IMR-90 (cell line): ENCODE measurements at regions not wholly inside any gene's neighbourhood (a gene's known extent, or its start where the extent isn't known, plus 50 kb on each side); places are given as distances from the start of the nearest gene placed in this dataset.
A peak's percentile ranks its signal among the peaks of the same experiment; 100 is the strongest.

Source experiments
- ATAC-seq: fragments of 200-7000 bp; cut with Tn5 transposase; 2 replicates; pipeline ENCODE4 v1.9.1; 2020; ENCODE audit warnings: low read depth, mild to moderate bottlenecking, moderate library complexity
- BruUV-seq: library from RNA; stranded (reverse); fragments of 400-500 nt; replicated peaks from 2 replicates; lab custom pipeline; 2021; lab: Mats Ljungman, UMichigan
- CTCF ChIA-PET: fragments of 300-600 bp; formaldehyde crosslinking; extraction: SDS; loops from one replicate; lab custom pipeline; 2021; ENCODE audit warnings: antibody characterized with exemption; lab: Yijun Ruan, JAX
- POLR2A ChIA-PET: fragments of 300-600 bp; sonication (Branson Sonifier 250); formaldehyde crosslinking; loops from one replicate; lab custom pipeline; 2022; ENCODE audit warnings: antibody characterized with exemption; ENCODE audit not compliant: unreplicated experiment; lab: Charles Lee
- DNase-seq: peaks from one replicate; pipeline ENCODE4 v3.0.0; 2013
- H2AFZ ChIP-seq: replicated peaks from 2 replicates; pipeline ENCODE3; 2013; ENCODE audit warnings: low read length, mild to moderate bottlenecking; ENCODE audit not compliant: poor library complexity
- H2AK5ac ChIP-seq: 2 replicates; pipeline ENCODE4 v1.6.1; 2013; ENCODE audit warnings: low read depth, low read length, inconsistent platforms
- H2AK9ac ChIP-seq: replicated peaks from 2 replicates; pipeline ENCODE3; 2013; ENCODE audit warnings: mild to moderate bottlenecking, low read depth, low read length, moderate library complexity; ENCODE audit not compliant: poor library complexity
- H2BK120ac ChIP-seq: 2 replicates; pipeline ENCODE4 v1.6.1; 2013; ENCODE audit warnings: low read depth, low read length, inconsistent platforms
- H2BK15ac ChIP-seq: 3 replicates; pipeline ENCODE4 v1.6.1; 2013; ENCODE audit warnings: low read depth, low read length, inconsistent platforms
- H2BK20ac ChIP-seq: 2 replicates; pipeline ENCODE4 v1.6.1; 2013; ENCODE audit warnings: low read depth, mild to moderate bottlenecking, inconsistent platforms, low read length, moderate library complexity
- H2BK5ac ChIP-seq: 2 replicates; pipeline ENCODE4 v1.6.1; 2013; ENCODE audit warnings: mild to moderate bottlenecking, low read depth, low read length, inconsistent platforms; ENCODE audit not compliant: poor library complexity, severe bottlenecking
- H3K14ac ChIP-seq: replicated peaks from 2 replicates; pipeline ENCODE4 v1.6.1; 2013; ENCODE audit warnings: low read depth, low read length, inconsistent platforms
- H3K18ac ChIP-seq: 2 replicates; pipeline ENCODE4 v1.6.1; 2013; ENCODE audit warnings: low read depth, low read length, control low read depth
- H3K23ac ChIP-seq: 2 replicates; pipeline ENCODE4 v1.6.1; 2013; ENCODE audit warnings: low read depth, low read length, inconsistent platforms
- H3K27ac ChIP-seq: 2 replicates; pipeline ENCODE4 v1.5.1; 2013; ENCODE audit warnings: mild to moderate bottlenecking, control low read depth, low read length; ENCODE audit not compliant: insufficient read depth
- H3K27me3 ChIP-seq: 2 replicates; pipeline ENCODE4 v1.6.1; 2013; ENCODE audit warnings: low read length; ENCODE audit not compliant: control insufficient read depth, insufficient read depth
- H3K36me3 ChIP-seq: 2 replicates; pipeline ENCODE4 v1.6.1; 2013; ENCODE audit warnings: low read length, mixed read lengths; ENCODE audit not compliant: control insufficient read depth, insufficient read depth
- H3K4ac ChIP-seq: 2 replicates; pipeline ENCODE4 v1.6.1; 2013; ENCODE audit warnings: low read depth, low read length, inconsistent platforms
- H3K4me1 ChIP-seq: 2 replicates; pipeline ENCODE4 v1.6.1; 2013; ENCODE audit warnings: low read length, mixed read lengths; ENCODE audit not compliant: control insufficient read depth, insufficient read depth
- H3K4me2 ChIP-seq: 2 replicates; pipeline ENCODE4 v1.6.1; 2013; ENCODE audit warnings: low read depth, mild to moderate bottlenecking, control low read depth, low read length, moderate library complexity
- H3K4me3 ChIP-seq: 2 replicates; pipeline ENCODE4 v1.5.1; 2013; ENCODE audit warnings: low read depth, mild to moderate bottlenecking, control low read depth, low read length, moderate library complexity; ENCODE audit not compliant: insufficient read depth
- H3K56ac ChIP-seq: 2 replicates; pipeline ENCODE4 v1.6.1; 2013; ENCODE audit warnings: low read length, inconsistent platforms; ENCODE audit not compliant: insufficient read depth; ENCODE audit errors: extremely low read depth
- H3K79me1 ChIP-seq, 2 experiments: 2 replicates each; pipeline ENCODE4 v1.6.1; 2013; ENCODE audit warnings: low read length in 2 of 2, inconsistent platforms in 1 of 2, low read depth in 1 of 2
- H3K9ac ChIP-seq: 2 replicates; pipeline ENCODE4 v1.6.1; 2013; ENCODE audit warnings: low read depth, low read length, control low read depth
- H3K9me1 ChIP-seq: 2 replicates; pipeline ENCODE4 v1.6.1; 2013; ENCODE audit warnings: low read length, inconsistent platforms; ENCODE audit not compliant: insufficient read depth
- H3K9me3 ChIP-seq: 2 replicates; pipeline ENCODE4 v1.6.1; 2013; ENCODE audit warnings: low read length; ENCODE audit not compliant: control insufficient read depth, insufficient read depth
- H4K20me1 ChIP-seq: 2 replicates; pipeline ENCODE4 v1.6.1; 2013; ENCODE audit warnings: low read length, inconsistent platforms; ENCODE audit not compliant: insufficient read depth
- H4K5ac ChIP-seq: 2 replicates; pipeline ENCODE4 v1.6.1; 2013; ENCODE audit warnings: mild to moderate bottlenecking, low read depth, low read length, control low read depth
- H4K8ac ChIP-seq, 2 experiments: 2 replicates each; pipeline ENCODE4 v1.6.1; 2013; ENCODE audit warnings: low read depth in 2 of 2, low read length in 2 of 2, control low read depth in 1 of 2, inconsistent platforms in 1 of 2
- H4K91ac ChIP-seq: 2 replicates; pipeline ENCODE4 v1.6.1; 2013; ENCODE audit warnings: low read depth, low read length, inconsistent platforms; ENCODE audit not compliant: insufficient read depth
- CEBPB ChIP-seq: IDR thresholded peaks from 2 replicates; pipeline ENCODE4 v1.6.1; 2012; ENCODE audit warnings: low read depth, low read length, improper control_type of control experiment
- CTCF ChIP-seq: conservative IDR thresholded peaks from 2 replicates; pipeline ENCODE4 v1.5.1; 2012; ENCODE audit warnings: mild to moderate bottlenecking, low read depth, low read length, improper control_type of control experiment
- MAFK ChIP-seq: IDR thresholded peaks from 2 replicates; pipeline ENCODE4 v1.6.1; 2012; ENCODE audit warnings: low read depth, low read length, improper control_type of control experiment
- WGBS, 2 experiments: methylation state at CpG; one replicate each; pipeline versions ENCODE4 v1.1.5 to v1.1.7; 2013; ENCODE audit warnings: missing lambda C conversion rate in 2 of 2; ENCODE audit not compliant: insufficient read length in 1 of 2; ENCODE audit errors: extremely low coverage in 2 of 2; 5-methylcytosine and 5-hydroxymethylcytosine counted together
- dilution Hi-C: fragments of 300-500 bp; cut with HindIII; formaldehyde crosslinking; loops from one replicate; pipeline ENCODE4 v1.14.3; 2018; ENCODE audit warnings: low sequenced_read_pairs; ENCODE audit not compliant: unreplicated experiment
- in situ Hi-C: fragments of 300-500 bp; cut with MboI; formaldehyde crosslinking; loops from 3 replicates; pipeline ENCODE4 v1.14.3; 2019; ENCODE audit warnings: low sequenced_read_pairs, inconsistent platforms, mixed read lengths
- intact Hi-C: fragments of 100-400 bp; cut with micrococcal nuclease; formaldehyde crosslinking; loops from 2 replicates; pipeline ENCODE4 v1.10.0; 2022

DNA sequence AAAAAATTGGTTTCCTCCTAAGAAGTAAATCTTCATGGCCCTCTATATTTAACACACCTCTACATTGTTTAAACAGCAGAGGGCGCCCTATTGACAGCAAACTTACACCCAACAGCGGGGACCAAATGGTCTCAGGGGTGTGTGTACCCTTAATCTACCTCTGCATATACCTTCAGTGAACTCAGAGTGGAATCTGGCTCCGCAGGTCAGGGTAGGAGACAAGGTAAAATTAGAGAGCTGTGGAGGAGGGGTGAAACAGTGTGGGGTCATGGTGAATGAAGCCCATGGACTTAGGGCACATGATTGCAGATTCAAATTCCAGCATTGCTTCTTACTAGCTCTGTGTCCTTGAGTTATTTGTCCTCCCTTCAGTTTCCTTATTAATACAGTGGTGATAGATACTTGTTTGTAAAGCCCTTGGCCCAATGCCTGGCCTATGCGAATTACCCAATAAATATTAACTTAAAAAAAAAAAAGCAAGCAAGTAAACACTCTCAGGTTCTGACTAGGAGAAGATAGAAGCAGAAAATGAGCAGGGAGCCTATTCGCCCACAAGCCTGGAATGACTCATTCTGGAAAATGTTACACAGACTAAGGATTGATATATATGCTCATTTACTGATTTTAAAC, 122.9 kb downstream of the CAVIN4 start:
- Histone ChIP-seq H3K9me3 (no peaks in the 10 kb centered on the region), H3K79me1 (no peaks in the 10 kb centered on the region), H2BK5ac (no peak overlapping the region), H2AFZ (no peak overlapping the region), H3K56ac (no peak overlapping the region), H2BK120ac (no peak overlapping the region), H3K4me2 (no peak overlapping the region), H2AK9ac (no peak overlapping the region), H3K36me3 (no peaks in the 10 kb centered on the region), H3K9me1 (no peaks in the 10 kb centered on the region), H4K91ac (no peak overlapping the region), H3K4ac (no peak overlapping the region), H2AK5ac (no peak overlapping the region), H4K5ac (no peak overlapping the region), H2BK20ac (no peak overlapping the region), H3K27me3 (no peaks in the 10 kb centered on the region), H4K8ac (no peak overlapping the region), H3K4me1 (no peaks in the 10 kb centered on the region), H3K23ac (no peak overlapping the region), H3K14ac (no peak overlapping the region), H3K9ac (no peak overlapping the region), H3K27ac (no peak overlapping the region), H3K4me3 (no peak overlapping the region), H2BK15ac (no peak overlapping the region), H3K18ac (no peak overlapping the region), H4K20me1 (no peaks in the 10 kb centered on the region)
- POLR2A ChIA-PET: no interaction called here
- intact Hi-C loops: no loop called here
- dilution Hi-C loops: no loop called here
- 0 out of 2 replicates have a peak, but pooled peaks have one; percentile 37 for ATAC-seq
- peak; percentile 9 for DNase-seq
- in situ Hi-C loops: no loop called here
- CTCF ChIA-PET: interaction anchor here (0.6 to 1.1 kb wide), 5 partner anchors 9 to 577 kb away, joined by 3 to 5 read pairs (median 3); no protein-coding TSS in a partner anchor
- no TSS peak for BruUV-seq
- TF ChIP-seq MAFK (no peak), CEBPB (no peak), CTCF (peak; percentile 27; the same call in 1 of the 2 replicates)
- WGBS, 2 experiments: no CpG with 5 or more reads among the region's 5 CpGs
